Upper lobe of left lung (tissue), 4 donors: ENCODE measurements at regions not wholly inside any gene's neighbourhood (a gene's known extent, or its start where the extent isn't known, plus 50 kb on each side); places are given as distances from the start of the nearest gene placed in this dataset.
"Not testable (repeated sequence)": the region's sequence is repeated elsewhere in the genome, so short reads cannot be mapped to it uniquely, and the experiment has no call there.

Source experiments
- CTCF ChIP-seq, 6 experiments: fragments of 450-650 bp in 4 of 6; fragments of 200-600 bp in 2 of 6; sonication (generic) in 2 of 6; IDR thresholded peaks; one replicate each; pipeline ENCODE4 v1.5.1; 2016 to 2019; ENCODE audit warnings: antibody characterized with exemption in 6 of 6
- EP300 ChIP-seq, 4 donors: sonication (generic); formaldehyde crosslinking; IDR thresholded peaks; one replicate each; pipeline ENCODE4 v1.5.1; 2017; ENCODE audit warnings: antibody characterized with exemption in 4 of 4, control low read depth in 2 of 4
- POLR2A ChIP-seq, 4 donors: fragments of 450-650 bp; IDR thresholded peaks; one replicate each; pipeline ENCODE4 v1.5.1; 2016 to 2017; ENCODE audit warnings: antibody characterized with exemption in 4 of 4, mild to moderate bottlenecking in 2 of 4
- POLR2AphosphoS5 ChIP-seq, 2 donors: sonication (generic); formaldehyde crosslinking; IDR thresholded peaks; one replicate each; pipeline ENCODE4 v1.5.1; 2017; ENCODE audit warnings: antibody characterized with exemption in 2 of 2

- TF ChIP-seq CTCF, POLR2A, EP300, POLR2AphosphoS5 (IDR thresholded peaks at IDR 0.05): not testable (repeated sequence)
Measured at GRCh38 chr9:88886762-88887161, 104.5 kb upstream of the S1PR3 start.
